ENCODE measurements at regions not wholly inside any gene's neighbourhood (a gene's known extent, or its start where the extent isn't known, plus 50 kb on each side); places are given as distances from the start of the nearest gene placed in this dataset.

- Mint-ChIP-seq H3K9me3 (ENCODE audit: low read depth) (no peaks in the 10 kb centered on the region), H3K36me3 (ENCODE audit: low read depth) (no peaks in the 10 kb centered on the region), H3K27ac (ENCODE audit: unreplicated experiment) (no peak overlapping the region), H3K27me3 (ENCODE audit: low read depth) (no peaks in the 10 kb centered on the region), H3K4me1 (ENCODE audit: low read depth) (peaks cover 20% of the 10 kb centered on the region), H3K4me3 (ENCODE audit: unreplicated experiment) (no peak overlapping the region)
- TF ChIP-seq CTCF (IDR thresholded peaks at IDR 0.05), result no peak
- no peak for DNase-seq (ENCODE audit: low spot score)
These were observed 530.6 kb downstream of the FGF9 start for GRCh38 chr13:22201375-22201925.

- H3K36me3 Mint-ChIP-seq (ENCODE audit: low read depth), result no peaks in the 10 kb centered on the region
- H3K27ac Mint-ChIP-seq (ENCODE audit: unreplicated experiment), result no peak overlapping the region
- no peak for TF ChIP-seq CTCF (IDR thresholded peaks at IDR 0.05)
- H3K4me1 Mint-ChIP-seq (ENCODE audit: low read depth), result no peaks in the 10 kb centered on the region
- no peak overlapping the region for H3K4me3 Mint-ChIP-seq (ENCODE audit: unreplicated experiment)
- no peak for DNase-seq (ENCODE audit: low spot score)
- no peaks in the 10 kb centered on the region for H3K27me3 Mint-ChIP-seq (ENCODE audit: low read depth)
- no peaks in the 10 kb centered on the region for H3K9me3 Mint-ChIP-seq (ENCODE audit: low read depth)
These were observed 539.5 kb downstream of the FGF9 start for GRCh38 chr13:22210134-22210930.

GRCh38 chr13:22211876-22212275 is 541.0 kb downstream of the FGF9 start:
- TF ChIP-seq CTCF (IDR thresholded peaks at IDR 0.05), result no peak
- H3K4me1 Mint-ChIP-seq (ENCODE audit: low read depth), result no peaks in the 10 kb centered on the region
- no peak overlapping the region for H3K27ac Mint-ChIP-seq (ENCODE audit: unreplicated experiment)
- no peak overlapping the region for H3K4me3 Mint-ChIP-seq (ENCODE audit: unreplicated experiment)
- peaks cover 2% of the 10 kb centered on the region for H3K27me3 Mint-ChIP-seq (ENCODE audit: low read depth)
- no peak for DNase-seq (ENCODE audit: low spot score)
- H3K9me3 Mint-ChIP-seq (ENCODE audit: low read depth), result no peaks in the 10 kb centered on the region
- H3K36me3 Mint-ChIP-seq (ENCODE audit: low read depth), result no peaks in the 10 kb centered on the region

GRCh38 chr13:22212576-22212975 is 541.7 kb downstream of the FGF9 start:
- no peaks in the 10 kb centered on the region for H3K9me3 Mint-ChIP-seq (ENCODE audit: low read depth)
- DNase-seq (ENCODE audit: low spot score), result no peak
- H3K27me3 Mint-ChIP-seq (ENCODE audit: low read depth), result peaks cover 2% of the 10 kb centered on the region
- H3K27ac Mint-ChIP-seq (ENCODE audit: unreplicated experiment), result no peak overlapping the region
- H3K4me1 Mint-ChIP-seq (ENCODE audit: low read depth), result peaks cover 3% of the 10 kb centered on the region
- no peak overlapping the region for H3K4me3 Mint-ChIP-seq (ENCODE audit: unreplicated experiment)
- H3K36me3 Mint-ChIP-seq (ENCODE audit: low read depth), result no peaks in the 10 kb centered on the region
- no peak for TF ChIP-seq CTCF (IDR thresholded peaks at IDR 0.05)

GRCh38 chr13:22214184-22214583 is 543.3 kb downstream of the FGF9 start:
- Mint-ChIP-seq H3K4me3 (ENCODE audit: unreplicated experiment) (no peak overlapping the region), H3K9me3 (ENCODE audit: low read depth) (no peaks in the 10 kb centered on the region), H3K36me3 (ENCODE audit: low read depth) (no peaks in the 10 kb centered on the region), H3K27ac (ENCODE audit: unreplicated experiment) (no peak overlapping the region), H3K4me1 (ENCODE audit: low read depth) (peaks cover 6% of the 10 kb centered on the region), H3K27me3 (ENCODE audit: low read depth) (peaks cover 11% of the 10 kb centered on the region)
- TF ChIP-seq CTCF (IDR thresholded peaks at IDR 0.05), result no peak
- no peak for DNase-seq (ENCODE audit: low spot score)
